ENCODE measurements at regions not wholly inside any gene's neighbourhood (a gene's known extent, or its start where the extent isn't known, plus 50 kb on each side); places are given as distances from the start of the nearest gene placed in this dataset.

- TF ChIP-seq LARP7 (IDR thresholded peaks at IDR 0.05) (no peak), EZH2 (IDR thresholded peaks at IDR 0.05; ENCODE audit: borderline replicate concordance, control insufficient read depth, low read depth, low read length) (no peak), BHLHE40 (IDR thresholded peaks at IDR 0.05; ENCODE audit: borderline replicate concordance in 1 of 2, low read depth in 2 of 2, low read length in 1 of 2) (no peak), SIX5 (IDR thresholded peaks at IDR 0.05; ENCODE audit: low read depth, low read length, severe bottlenecking) (no peak), KAT2A (conservative IDR thresholded peaks at IDR 0.05; ENCODE audit: control insufficient read depth, low read depth, low read length) (no peak), HDAC6 (IDR thresholded peaks at IDR 0.05; ENCODE audit: unreplicated experiment) (no peak), CTCF (IDR thresholded peaks at IDR 0.05 in 2 of 3, conservative IDR thresholded peaks at IDR 0.05 in 1 of 3; ENCODE audit: control insufficient read depth in 2 of 3, extremely low read depth in 1 of 3, insufficient read depth in 1 of 3, low read depth in 3 of 3, low read length in 3 of 3) (no peak), POLR2AphosphoS5 (IDR thresholded peaks at IDR 0.05; ENCODE audit: low read length) (no peak), RFX5 (IDR thresholded peaks at IDR 0.05; ENCODE audit: low read depth, low read length) (no peak), ZNF384 (IDR thresholded peaks at IDR 0.05; ENCODE audit: borderline replicate concordance, low read depth, low read length) (no peak), USF1 (IDR thresholded peaks at IDR 0.05; ENCODE audit: borderline replicate concordance, extremely low read length, insufficient read depth, low read depth, low read length) (no peak), MEF2A (IDR thresholded peaks at IDR 0.05; ENCODE audit: insufficient read depth, low read depth, low read length) (no peak), RB1 (IDR thresholded peaks at IDR 0.05; ENCODE audit: borderline replicate concordance) (no peak)
- TF ChIP-seq, protein P1, sequence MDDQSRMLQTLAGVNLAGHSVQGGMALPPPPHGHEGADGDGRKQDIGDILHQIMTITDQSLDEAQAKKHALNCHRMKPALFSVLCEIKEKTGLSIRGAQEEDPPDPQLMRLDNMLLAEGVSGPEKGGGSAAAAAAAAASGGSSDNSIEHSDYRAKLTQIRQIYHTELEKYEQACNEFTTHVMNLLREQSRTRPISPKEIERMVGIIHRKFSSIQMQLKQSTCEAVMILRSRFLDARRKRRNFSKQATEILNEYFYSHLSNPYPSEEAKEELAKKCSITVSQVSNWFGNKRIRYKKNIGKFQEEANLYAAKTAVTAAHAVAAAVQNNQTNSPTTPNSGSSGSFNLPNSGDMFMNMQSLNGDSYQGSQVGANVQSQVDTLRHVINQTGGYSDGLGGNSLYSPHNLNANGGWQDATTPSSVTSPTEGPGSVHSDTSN (IDR thresholded peaks at IDR 0.05; ENCODE audit: insufficient replicate concordance, low read depth, low read length), result no peak
These were observed 154.4 kb downstream of the EMP1 start for GRCh38 chr12:13350946-13351345.

Data from GM12878 (cell line).